IMR-90 (cell line): ENCODE measurements at regions not wholly inside any gene's neighbourhood (a gene's known extent, or its start where the extent isn't known, plus 50 kb on each side); places are given as distances from the start of the nearest gene placed in this dataset.

Experiments
- ATAC-seq: fragments of 200-7000 bp; cut with Tn5 transposase; 2 replicates; pipeline ENCODE4 v1.9.1; 2020; ENCODE audit warnings: low read depth, mild to moderate bottlenecking, moderate library complexity
- BruUV-seq: library from RNA; stranded (reverse); fragments of 400-500 nt; replicated peaks from 2 replicates; lab custom pipeline; 2021; lab: Mats Ljungman, UMichigan
- CTCF ChIA-PET: fragments of 300-600 bp; formaldehyde crosslinking; extraction: SDS; loops from one replicate; lab custom pipeline; 2021; ENCODE audit warnings: antibody characterized with exemption; lab: Yijun Ruan, JAX
- POLR2A ChIA-PET: fragments of 300-600 bp; sonication (Branson Sonifier 250); formaldehyde crosslinking; loops from one replicate; lab custom pipeline; 2022; ENCODE audit warnings: antibody characterized with exemption; ENCODE audit not compliant: unreplicated experiment; lab: Charles Lee
- DNase-seq: peaks from one replicate; pipeline ENCODE4 v3.0.0; 2013
- H2AFZ ChIP-seq: replicated peaks from 2 replicates; pipeline ENCODE3; 2013; ENCODE audit warnings: low read length, mild to moderate bottlenecking; ENCODE audit not compliant: poor library complexity
- H2AK5ac ChIP-seq: 2 replicates; pipeline ENCODE4 v1.6.1; 2013; ENCODE audit warnings: low read depth, low read length, inconsistent platforms
- H2AK9ac ChIP-seq: replicated peaks from 2 replicates; pipeline ENCODE3; 2013; ENCODE audit warnings: mild to moderate bottlenecking, low read depth, low read length, moderate library complexity; ENCODE audit not compliant: poor library complexity
- H2BK120ac ChIP-seq: 2 replicates; pipeline ENCODE4 v1.6.1; 2013; ENCODE audit warnings: low read depth, low read length, inconsistent platforms
- H2BK15ac ChIP-seq: 3 replicates; pipeline ENCODE4 v1.6.1; 2013; ENCODE audit warnings: low read depth, low read length, inconsistent platforms
- H2BK20ac ChIP-seq: 2 replicates; pipeline ENCODE4 v1.6.1; 2013; ENCODE audit warnings: low read depth, mild to moderate bottlenecking, inconsistent platforms, low read length, moderate library complexity
- H2BK5ac ChIP-seq: 2 replicates; pipeline ENCODE4 v1.6.1; 2013; ENCODE audit warnings: mild to moderate bottlenecking, low read depth, low read length, inconsistent platforms; ENCODE audit not compliant: poor library complexity, severe bottlenecking
- H3K14ac ChIP-seq: replicated peaks from 2 replicates; pipeline ENCODE4 v1.6.1; 2013; ENCODE audit warnings: low read depth, low read length, inconsistent platforms
- H3K18ac ChIP-seq: 2 replicates; pipeline ENCODE4 v1.6.1; 2013; ENCODE audit warnings: low read depth, low read length, control low read depth
- H3K23ac ChIP-seq: 2 replicates; pipeline ENCODE4 v1.6.1; 2013; ENCODE audit warnings: low read depth, low read length, inconsistent platforms
- H3K27ac ChIP-seq: 2 replicates; pipeline ENCODE4 v1.5.1; 2013; ENCODE audit warnings: mild to moderate bottlenecking, control low read depth, low read length; ENCODE audit not compliant: insufficient read depth
- H3K27me3 ChIP-seq: 2 replicates; pipeline ENCODE4 v1.6.1; 2013; ENCODE audit warnings: low read length; ENCODE audit not compliant: control insufficient read depth, insufficient read depth
- H3K36me3 ChIP-seq: 2 replicates; pipeline ENCODE4 v1.6.1; 2013; ENCODE audit warnings: low read length, mixed read lengths; ENCODE audit not compliant: control insufficient read depth, insufficient read depth
- H3K4ac ChIP-seq: 2 replicates; pipeline ENCODE4 v1.6.1; 2013; ENCODE audit warnings: low read depth, low read length, inconsistent platforms
- H3K4me1 ChIP-seq: 2 replicates; pipeline ENCODE4 v1.6.1; 2013; ENCODE audit warnings: low read length, mixed read lengths; ENCODE audit not compliant: control insufficient read depth, insufficient read depth
- H3K4me2 ChIP-seq: 2 replicates; pipeline ENCODE4 v1.6.1; 2013; ENCODE audit warnings: low read depth, mild to moderate bottlenecking, control low read depth, low read length, moderate library complexity
- H3K4me3 ChIP-seq: 2 replicates; pipeline ENCODE4 v1.5.1; 2013; ENCODE audit warnings: low read depth, mild to moderate bottlenecking, control low read depth, low read length, moderate library complexity; ENCODE audit not compliant: insufficient read depth
- H3K56ac ChIP-seq: 2 replicates; pipeline ENCODE4 v1.6.1; 2013; ENCODE audit warnings: low read length, inconsistent platforms; ENCODE audit not compliant: insufficient read depth; ENCODE audit errors: extremely low read depth
- H3K79me1 ChIP-seq, 2 experiments: 2 replicates each; pipeline ENCODE4 v1.6.1; 2013; ENCODE audit warnings: low read length in 2 of 2, inconsistent platforms in 1 of 2, low read depth in 1 of 2
- H3K9ac ChIP-seq: 2 replicates; pipeline ENCODE4 v1.6.1; 2013; ENCODE audit warnings: low read depth, low read length, control low read depth
- H3K9me1 ChIP-seq: 2 replicates; pipeline ENCODE4 v1.6.1; 2013; ENCODE audit warnings: low read length, inconsistent platforms; ENCODE audit not compliant: insufficient read depth
- H3K9me3 ChIP-seq: 2 replicates; pipeline ENCODE4 v1.6.1; 2013; ENCODE audit warnings: low read length; ENCODE audit not compliant: control insufficient read depth, insufficient read depth
- H4K20me1 ChIP-seq: 2 replicates; pipeline ENCODE4 v1.6.1; 2013; ENCODE audit warnings: low read length, inconsistent platforms; ENCODE audit not compliant: insufficient read depth
- H4K5ac ChIP-seq: 2 replicates; pipeline ENCODE4 v1.6.1; 2013; ENCODE audit warnings: mild to moderate bottlenecking, low read depth, low read length, control low read depth
- H4K8ac ChIP-seq, 2 experiments: 2 replicates each; pipeline ENCODE4 v1.6.1; 2013; ENCODE audit warnings: low read depth in 2 of 2, low read length in 2 of 2, control low read depth in 1 of 2, inconsistent platforms in 1 of 2
- H4K91ac ChIP-seq: 2 replicates; pipeline ENCODE4 v1.6.1; 2013; ENCODE audit warnings: low read depth, low read length, inconsistent platforms; ENCODE audit not compliant: insufficient read depth
- BHLHE40 ChIP-seq: fragments of 150-350 bp; IDR thresholded peaks from 2 replicates; pipeline ENCODE4 v1.6.1; 2016; ENCODE audit warnings: mild to moderate bottlenecking, low read depth, low read length
- CHD1 ChIP-seq: IDR thresholded peaks from 2 replicates; pipeline ENCODE4 v1.6.1; 2012; ENCODE audit warnings: low read depth, low read length, improper control_type of control experiment
- FOS ChIP-seq: fragments of 150-350 bp; IDR thresholded peaks from 2 replicates; pipeline ENCODE4 v1.6.1; 2016; ENCODE audit warnings: low read depth, low read length
- MAFK ChIP-seq: IDR thresholded peaks from 2 replicates; pipeline ENCODE4 v1.6.1; 2012; ENCODE audit warnings: low read depth, low read length, improper control_type of control experiment
- MAZ ChIP-seq: IDR thresholded peaks from 2 replicates; pipeline ENCODE4 v1.6.1; 2012; ENCODE audit warnings: low read depth, mild to moderate bottlenecking, low read length, improper control_type of control experiment, moderate library complexity, borderline replicate concordance
- NFE2L2 ChIP-seq: fragments of 150-350 bp; IDR thresholded peaks from 2 replicates; pipeline ENCODE4 v1.6.1; 2016; ENCODE audit warnings: low read depth, mild to moderate bottlenecking, low read length
- POLR2A ChIP-seq: IDR thresholded peaks from 2 replicates; pipeline ENCODE4 v1.6.1; 2012; ENCODE audit warnings: mild to moderate bottlenecking, low read depth, low read length
- RAD21 ChIP-seq: IDR thresholded peaks from 2 replicates; pipeline ENCODE4 v1.6.1; 2012; ENCODE audit warnings: low read length, improper control_type of control experiment
- RCOR1 ChIP-seq: IDR thresholded peaks from 2 replicates; pipeline ENCODE4 v1.6.1; 2012; ENCODE audit warnings: mild to moderate bottlenecking, low read length, improper control_type of control experiment; ENCODE audit not compliant: insufficient replicate concordance
- RFX5 ChIP-seq: IDR thresholded peaks from 2 replicates; pipeline ENCODE4 v1.8.0; 2012; ENCODE audit warnings: low read depth, mild to moderate bottlenecking, low read length, moderate library complexity
- WGBS, 2 experiments: methylation state at CpG; one replicate each; pipeline versions ENCODE4 v1.1.5 to v1.1.7; 2013; ENCODE audit warnings: missing lambda C conversion rate in 2 of 2; ENCODE audit not compliant: insufficient read length in 1 of 2; ENCODE audit errors: extremely low coverage in 2 of 2; 5-methylcytosine and 5-hydroxymethylcytosine counted together
- dilution Hi-C: fragments of 300-500 bp; cut with HindIII; formaldehyde crosslinking; loops from one replicate; pipeline ENCODE4 v1.14.3; 2018; ENCODE audit warnings: low sequenced_read_pairs; ENCODE audit not compliant: unreplicated experiment
- in situ Hi-C: fragments of 300-500 bp; cut with MboI; formaldehyde crosslinking; loops from 3 replicates; pipeline ENCODE4 v1.14.3; 2019; ENCODE audit warnings: low sequenced_read_pairs, inconsistent platforms, mixed read lengths
- intact Hi-C: fragments of 100-400 bp; cut with micrococcal nuclease; formaldehyde crosslinking; loops from 2 replicates; pipeline ENCODE4 v1.10.0; 2022
- TF ChIP-seq, protein P1 (sequence below): fragments of 150-350 bp; IDR thresholded peaks from 2 replicates; pipeline ENCODE4 v1.6.1; 2016; ENCODE audit warnings: low read depth, mild to moderate bottlenecking, low read length, moderate library complexity, borderline replicate concordance
- TF ChIP-seq, protein P2 (sequence below): fragments of 150-350 bp; IDR thresholded peaks from 2 replicates; pipeline ENCODE4 v1.6.1; 2017; ENCODE audit warnings: mild to moderate bottlenecking, antibody characterized with exemption, low read length, low read depth
- TF ChIP-seq, protein P3 (sequence below): conservative IDR thresholded peaks from 2 replicates; pipeline ENCODE4 v1.5.1; 2012; ENCODE audit warnings: mild to moderate bottlenecking, low read depth, low read length, improper control_type of control experiment

DNA sequence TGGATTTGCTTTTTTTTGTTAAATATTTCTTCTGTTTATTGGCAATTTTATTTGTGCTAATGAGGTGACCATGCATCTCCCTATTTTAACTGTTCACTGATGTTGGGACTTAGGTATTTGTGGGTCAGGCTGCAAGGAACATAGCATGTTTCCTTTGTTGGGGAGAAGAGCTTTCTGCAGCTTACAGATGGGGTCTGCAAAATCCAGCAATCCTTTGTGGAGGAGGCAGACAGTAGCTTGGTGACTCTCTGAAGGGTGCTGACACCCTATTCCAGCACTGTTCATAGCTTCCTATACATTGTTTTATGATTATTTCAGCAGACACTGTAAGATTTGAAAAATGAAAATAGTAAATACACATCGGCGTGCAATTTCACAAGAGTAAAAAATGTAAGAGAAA, 491.7 kb downstream of the RAPGEF2 start:
- in situ Hi-C loops (no loop called here), intact Hi-C loops (no loop called here), dilution Hi-C loops (no loop called here)
- TF ChIP-seq NFE2L2 (no peak), BHLHE40 (no peak), RCOR1 (no peak), RFX5 (no peak), MAZ (no peak), CHD1 (no peak), MAFK (no peak), FOS (no peak), RAD21 (no peak), POLR2A (no peak)
- TF ChIP-seq, protein P1, sequence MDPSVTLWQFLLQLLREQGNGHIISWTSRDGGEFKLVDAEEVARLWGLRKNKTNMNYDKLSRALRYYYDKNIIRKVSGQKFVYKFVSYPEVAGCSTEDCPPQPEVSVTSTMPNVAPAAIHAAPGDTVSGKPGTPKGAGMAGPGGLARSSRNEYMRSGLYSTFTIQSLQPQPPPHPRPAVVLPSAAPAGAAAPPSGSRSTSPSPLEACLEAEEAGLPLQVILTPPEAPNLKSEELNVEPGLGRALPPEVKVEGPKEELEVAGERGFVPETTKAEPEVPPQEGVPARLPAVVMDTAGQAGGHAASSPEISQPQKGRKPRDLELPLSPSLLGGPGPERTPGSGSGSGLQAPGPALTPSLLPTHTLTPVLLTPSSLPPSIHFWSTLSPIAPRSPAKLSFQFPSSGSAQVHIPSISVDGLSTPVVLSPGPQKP, result no peak
- TF ChIP-seq, protein P2, sequence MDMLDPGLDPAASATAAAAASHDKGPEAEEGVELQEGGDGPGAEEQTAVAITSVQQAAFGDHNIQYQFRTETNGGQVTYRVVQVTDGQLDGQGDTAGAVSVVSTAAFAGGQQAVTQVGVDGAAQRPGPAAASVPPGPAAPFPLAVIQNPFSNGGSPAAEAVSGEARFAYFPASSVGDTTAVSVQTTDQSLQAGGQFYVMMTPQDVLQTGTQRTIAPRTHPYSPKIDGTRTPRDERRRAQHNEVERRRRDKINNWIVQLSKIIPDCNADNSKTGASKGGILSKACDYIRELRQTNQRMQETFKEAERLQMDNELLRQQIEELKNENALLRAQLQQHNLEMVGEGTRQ, result no peak
- TF ChIP-seq, protein P3, sequence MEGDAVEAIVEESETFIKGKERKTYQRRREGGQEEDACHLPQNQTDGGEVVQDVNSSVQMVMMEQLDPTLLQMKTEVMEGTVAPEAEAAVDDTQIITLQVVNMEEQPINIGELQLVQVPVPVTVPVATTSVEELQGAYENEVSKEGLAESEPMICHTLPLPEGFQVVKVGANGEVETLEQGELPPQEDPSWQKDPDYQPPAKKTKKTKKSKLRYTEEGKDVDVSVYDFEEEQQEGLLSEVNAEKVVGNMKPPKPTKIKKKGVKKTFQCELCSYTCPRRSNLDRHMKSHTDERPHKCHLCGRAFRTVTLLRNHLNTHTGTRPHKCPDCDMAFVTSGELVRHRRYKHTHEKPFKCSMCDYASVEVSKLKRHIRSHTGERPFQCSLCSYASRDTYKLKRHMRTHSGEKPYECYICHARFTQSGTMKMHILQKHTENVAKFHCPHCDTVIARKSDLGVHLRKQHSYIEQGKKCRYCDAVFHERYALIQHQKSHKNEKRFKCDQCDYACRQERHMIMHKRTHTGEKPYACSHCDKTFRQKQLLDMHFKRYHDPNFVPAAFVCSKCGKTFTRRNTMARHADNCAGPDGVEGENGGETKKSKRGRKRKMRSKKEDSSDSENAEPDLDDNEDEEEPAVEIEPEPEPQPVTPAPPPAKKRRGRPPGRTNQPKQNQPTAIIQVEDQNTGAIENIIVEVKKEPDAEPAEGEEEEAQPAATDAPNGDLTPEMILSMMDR, result no peak
- Histone ChIP-seq H3K4ac (no peak overlapping the region), H3K9me3 (no peaks in the 10 kb centered on the region), H2AK5ac (no peak overlapping the region), H2BK15ac (no peak overlapping the region), H3K18ac (no peak overlapping the region), H3K4me3 (no peak overlapping the region), H3K23ac (no peak overlapping the region), H3K27ac (no peak overlapping the region), H3K9ac (no peak overlapping the region), H3K36me3 (no peaks in the 10 kb centered on the region), H2BK5ac (no peak overlapping the region), H3K79me1 (no peaks in the 10 kb centered on the region), H2AK9ac (no peak overlapping the region), H4K91ac (no peak overlapping the region), H3K56ac (no peak overlapping the region), H3K4me2 (no peak overlapping the region), H4K8ac (no peak overlapping the region), H2BK20ac (no peak overlapping the region), H4K20me1 (no peaks in the 10 kb centered on the region), H3K14ac (no peak overlapping the region), H3K27me3 (no peaks in the 10 kb centered on the region), H4K5ac (no peak overlapping the region), H3K9me1 (no peaks in the 10 kb centered on the region), H2BK120ac (no peak overlapping the region), H2AFZ (no peak overlapping the region), H3K4me1 (no peaks in the 10 kb centered on the region)
- no TSS peak for BruUV-seq
- POLR2A ChIA-PET, result no interaction called here
- ATAC-seq (no peak), DNase-seq (no peak)
- no CpG with 5 or more reads among the region's 2 CpGs for WGBS, 2 experiments
- CTCF ChIA-PET, result no interaction called here
